Glomerular endothelial cell (primary cell): ENCODE measurements at regions not wholly inside any gene's neighbourhood (a gene's known extent, or its start where the extent isn't known, plus 50 kb on each side); places are given as distances from the start of the nearest gene placed in this dataset.

Source experiments
- DNase-seq: peaks from one replicate; pipeline ENCODE4 v3.0.0-alpha.2; 2011; ENCODE audit warnings: low read depth, low spot score; ENCODE audit errors: extremely low read depth

DNA sequence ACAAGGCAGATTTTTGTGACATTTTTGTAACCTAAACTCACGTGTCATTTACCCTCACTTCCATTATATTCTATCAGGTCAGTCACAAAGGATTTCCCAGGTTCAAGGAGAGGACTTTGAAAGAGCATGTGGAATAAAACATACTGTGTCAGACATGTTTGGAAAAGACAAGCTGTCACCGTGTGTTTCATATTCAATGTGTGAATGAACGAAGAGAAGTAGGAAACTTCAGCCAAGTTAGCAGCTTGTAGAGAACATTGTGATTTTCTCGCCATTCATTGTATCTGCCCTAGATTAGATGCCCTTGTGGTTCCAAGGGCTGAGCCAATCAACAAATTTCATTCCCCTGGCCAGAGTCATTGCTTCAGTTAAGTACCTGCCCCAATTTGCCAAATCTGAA lies 2288.9 kb upstream of the PCDH20 start:
- no peak for DNase-seq

DNA sequence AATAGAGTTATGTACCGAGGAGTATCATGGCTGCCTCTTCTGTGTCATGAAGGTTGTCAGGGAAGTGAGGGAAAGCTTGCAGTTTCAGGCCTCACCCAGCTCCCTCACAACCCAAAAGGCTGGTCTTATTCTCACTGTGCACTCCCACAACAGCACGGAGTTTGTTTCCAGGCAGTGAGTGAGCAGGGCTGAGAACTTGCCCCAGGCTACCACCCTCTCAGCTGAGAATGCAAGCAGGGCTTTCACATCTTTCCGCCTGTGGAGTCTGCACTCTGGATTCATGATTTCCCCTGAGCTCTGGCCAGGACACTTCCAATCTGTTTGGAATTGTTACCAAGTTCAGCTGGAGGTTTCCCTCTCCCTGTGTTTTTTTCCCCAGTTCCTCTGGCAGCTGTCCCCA lies 2284.7 kb upstream of the PCDH20 start:
- no peak for DNase-seq

GRCh38 chr13:63699948-63700347 lies 2284.3 kb upstream of the PCDH20 start:
- DNase-seq, result no peak

DNA sequence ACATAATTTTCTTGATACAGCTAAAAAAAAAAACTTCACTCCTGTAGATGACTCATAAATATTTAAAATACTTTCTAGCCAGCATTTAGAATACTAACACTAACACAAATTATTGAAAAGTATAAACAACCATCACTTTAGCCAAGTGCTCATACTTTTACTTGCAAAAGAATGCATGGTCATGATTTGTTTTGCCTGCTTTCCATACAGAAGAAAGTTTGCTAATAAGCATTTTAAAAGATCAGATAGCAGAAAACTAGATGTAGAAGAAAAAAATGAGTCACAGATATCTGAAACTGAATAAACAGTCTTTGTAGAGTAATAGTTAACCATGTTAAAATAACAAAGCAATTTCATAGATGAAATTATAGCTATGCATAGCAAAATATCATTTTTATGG lies 2280.4 kb upstream of the PCDH20 start:
- no peak for DNase-seq

DNA sequence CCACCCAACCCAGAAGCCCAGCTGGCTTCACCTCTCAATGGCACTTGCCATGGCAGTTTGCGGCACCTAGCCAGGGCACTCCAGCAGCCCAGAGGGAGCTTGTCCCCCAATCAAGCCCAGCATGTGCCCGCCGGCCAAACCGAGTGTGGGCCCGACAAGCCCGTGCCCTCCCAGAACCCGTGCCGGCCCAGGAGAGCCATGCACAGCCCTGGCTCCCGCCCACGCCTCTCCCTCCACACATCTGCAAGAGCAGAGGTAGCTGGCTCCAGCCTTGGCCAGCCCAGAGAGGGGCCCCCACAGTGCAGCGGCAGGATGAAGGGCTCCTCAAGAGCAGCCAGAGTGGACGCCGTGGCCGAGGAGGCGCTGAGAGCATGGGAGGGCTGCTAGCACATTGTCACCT lies 2278.0 kb upstream of the PCDH20 start:
- no peak for DNase-seq

- no peak for DNase-seq
These were observed 2275.8 kb upstream of the PCDH20 start for GRCh38 chr13:63691474-63691873.

DNA sequence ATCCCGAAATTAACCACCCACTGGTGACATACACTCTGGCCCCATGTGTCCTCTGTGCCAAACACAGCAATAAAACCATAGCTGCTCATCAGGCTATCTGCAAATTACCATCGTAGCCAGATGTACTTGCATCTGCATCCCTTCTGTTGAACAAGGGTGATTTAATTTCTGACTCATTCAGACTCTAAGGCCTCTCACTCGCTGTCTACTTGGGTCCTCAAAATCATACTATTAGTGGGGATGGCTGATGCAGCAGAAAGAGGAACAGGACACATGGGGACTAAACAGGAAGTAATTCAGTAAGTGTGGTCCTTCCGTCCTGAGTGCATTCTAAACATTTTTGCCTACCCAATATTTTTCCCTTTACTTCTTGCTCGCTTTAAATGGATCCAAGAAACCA lies 2275.0 kb upstream of the PCDH20 start:
- DNase-seq, result no peak

DNA sequence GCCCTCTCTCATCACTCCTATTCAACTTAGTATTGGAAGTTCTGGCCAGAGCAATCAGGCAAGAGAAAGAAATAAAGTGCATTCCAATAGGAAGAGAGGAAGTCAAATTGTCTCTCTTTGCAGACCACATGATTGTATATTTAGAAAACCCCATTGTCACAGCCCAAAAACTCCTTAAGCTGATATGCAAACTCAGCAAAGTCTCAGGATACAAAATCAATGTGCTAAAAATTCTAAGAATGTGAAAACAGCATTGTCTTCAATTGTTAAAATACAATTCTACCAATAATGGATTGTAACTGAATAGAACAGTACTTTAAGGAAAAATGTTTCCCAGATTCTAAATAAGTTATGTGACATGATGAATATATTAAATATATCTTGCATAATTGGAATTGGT lies 2269.2 kb upstream of the PCDH20 start:
- DNase-seq, result no peak

DNA sequence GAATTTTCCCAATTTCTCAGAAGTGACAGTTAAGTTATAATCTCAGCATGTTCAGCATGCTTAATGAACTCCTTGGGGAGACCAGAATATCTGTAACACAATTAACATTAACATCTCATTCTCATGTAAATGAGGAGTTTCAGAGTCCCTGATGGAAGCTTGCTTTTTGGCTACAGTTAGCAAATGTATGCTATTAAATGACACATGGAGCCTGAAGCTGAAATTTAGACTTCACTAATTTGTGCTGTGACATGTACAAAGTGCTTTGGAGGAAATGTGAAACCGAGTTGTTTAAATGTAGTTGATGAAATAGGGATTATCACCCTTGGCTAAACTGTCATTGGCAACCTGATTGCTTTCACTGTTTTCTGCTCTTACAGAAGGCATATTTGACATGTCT lies 2265.1 kb upstream of the PCDH20 start:
- DNase-seq, result no peak

- DNase-seq, result no peak
These were observed 2255.6 kb upstream of the PCDH20 start for GRCh38 chr13:63671296-63671695.

GRCh38 chr13:63651394-63651793 lies 2235.7 kb upstream of the PCDH20 start:
- no peak for DNase-seq

GRCh38 chr13:63643543-63643942 lies 2227.9 kb upstream of the PCDH20 start:
- DNase-seq, result no peak

DNA sequence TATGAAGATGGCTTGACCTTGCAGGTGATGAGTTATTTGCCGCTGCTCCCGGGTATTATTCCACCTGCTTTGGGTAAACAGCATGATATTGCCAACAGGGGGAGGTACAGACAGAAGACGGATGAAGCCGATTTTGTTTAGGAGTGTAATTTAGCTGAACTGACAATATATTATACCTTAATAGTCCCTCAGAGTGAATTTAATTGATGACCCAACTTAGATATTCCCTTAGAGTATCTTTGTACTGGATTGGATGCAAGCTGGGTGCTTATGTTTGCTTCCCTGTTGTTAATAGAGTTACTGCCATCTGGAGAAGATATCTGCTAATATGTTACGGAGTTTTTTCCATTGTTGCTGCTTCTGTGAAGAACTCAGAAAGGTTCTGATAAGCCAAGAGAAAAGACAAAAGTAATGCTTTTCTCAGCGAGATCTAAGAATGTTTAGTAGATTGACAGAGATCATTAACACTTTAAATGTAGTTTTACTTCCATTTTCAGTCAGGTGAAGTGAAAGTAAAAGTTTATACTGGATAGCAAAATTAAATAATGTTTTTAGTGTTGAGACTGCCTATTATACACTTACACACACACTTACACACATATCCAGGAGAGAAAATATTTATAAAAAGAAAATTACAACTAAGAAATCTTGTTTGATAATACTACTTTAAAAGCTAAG lies 2220.8 kb upstream of the PCDH20 start:
- DNase-seq, result no peak

- no peak for DNase-seq
These were observed 2216.7 kb upstream of the PCDH20 start for GRCh38 chr13:63632321-63632720.

GRCh38 chr13:63631006-63631405 lies 2215.4 kb upstream of the PCDH20 start:
- DNase-seq, result no peak

- DNase-seq, result no peak
These were observed 2213.9 kb upstream of the PCDH20 start for GRCh38 chr13:63629591-63629990.

DNA sequence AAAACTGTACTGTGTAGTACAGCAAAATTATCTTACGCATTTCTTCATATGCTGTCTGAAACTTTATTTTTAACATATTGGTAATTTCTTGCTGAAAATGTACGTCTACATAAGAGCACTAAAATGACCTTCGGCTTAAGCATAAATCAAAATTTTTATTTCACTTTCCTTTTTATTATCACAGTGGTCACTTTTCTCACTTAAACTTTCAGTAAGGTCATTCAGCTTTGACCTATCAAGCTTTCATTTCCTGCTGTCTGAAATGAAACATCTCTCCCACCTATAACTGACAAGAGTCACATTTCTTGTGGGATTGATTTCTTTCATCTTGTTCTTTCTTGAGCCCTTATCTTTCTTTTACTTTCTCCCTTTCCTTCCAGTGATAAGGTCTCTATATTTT lies 2212.7 kb upstream of the PCDH20 start:
- DNase-seq, result no peak

DNA sequence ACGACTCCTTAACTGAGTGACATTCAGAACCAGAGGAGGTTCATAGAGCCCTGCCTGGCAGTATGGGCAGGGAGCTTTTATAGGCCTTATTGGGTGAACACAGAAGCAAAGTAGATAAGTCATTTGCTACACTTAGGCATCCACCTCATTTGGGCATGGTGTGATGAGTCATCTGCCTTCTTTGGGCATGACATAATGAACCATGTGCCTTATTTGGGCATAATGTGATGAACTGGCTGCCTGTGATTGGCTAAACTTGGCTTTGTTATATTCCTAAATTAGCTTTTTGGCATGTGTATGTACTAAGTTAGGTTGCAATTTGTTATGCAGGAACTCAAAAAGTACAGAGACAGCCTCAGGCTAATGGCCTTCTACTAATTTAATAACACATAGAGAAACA lies 2210.2 kb upstream of the PCDH20 start:
- no peak for DNase-seq

- no peak for DNase-seq
These were observed 2199.4 kb upstream of the PCDH20 start for GRCh38 chr13:63614874-63615612.

DNA sequence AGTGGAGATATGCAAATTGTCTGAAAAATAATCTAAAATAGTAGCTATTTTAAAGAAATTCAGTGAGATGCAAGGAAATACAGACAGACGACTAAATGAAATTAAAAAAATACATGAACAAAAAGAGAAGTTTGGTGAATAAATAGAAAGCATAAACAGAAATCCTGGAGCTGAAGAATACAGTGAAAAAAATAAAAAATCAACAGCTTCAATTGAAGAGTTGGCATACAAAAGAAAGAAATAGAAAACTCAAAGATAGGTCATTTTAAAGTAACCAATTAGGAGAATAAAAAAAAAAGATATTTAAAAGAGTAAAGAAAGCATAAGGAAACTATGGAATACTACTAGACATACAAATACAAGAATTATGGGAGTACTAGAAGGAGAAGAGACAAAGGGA lies 2191.5 kb upstream of the PCDH20 start:
- DNase-seq, result no peak

GRCh38 chr13:63605962-63606361 lies 2190.3 kb upstream of the PCDH20 start:
- no peak for DNase-seq

- DNase-seq, result no peak
These were observed 2189.8 kb upstream of the PCDH20 start for GRCh38 chr13:63605403-63605802.

DNA sequence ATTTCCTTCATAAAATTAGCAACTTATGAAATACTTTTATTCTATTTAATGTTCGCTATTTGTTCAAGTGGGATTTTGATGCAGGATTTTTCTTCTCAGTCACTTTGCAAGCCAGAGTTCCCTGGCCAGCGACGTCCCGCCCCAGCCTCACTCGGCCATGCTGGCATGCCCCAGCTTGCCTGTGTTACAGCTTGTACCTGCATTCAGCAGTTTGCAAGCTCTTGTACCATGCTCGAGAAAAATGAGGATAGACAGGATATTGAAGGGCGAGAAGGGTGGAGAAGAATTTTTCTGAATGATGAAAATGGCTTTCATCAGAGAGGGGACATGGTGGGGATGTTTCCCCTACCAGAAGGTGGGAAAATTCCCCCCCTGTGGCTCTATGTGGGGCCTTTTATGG lies 2180.2 kb upstream of the PCDH20 start:
- no peak for DNase-seq
